HG02678 (cell line): ENCODE measurements at regions not wholly inside any gene's neighbourhood (a gene's known extent, or its start where the extent isn't known, plus 50 kb on each side); places are given as distances from the start of the nearest gene placed in this dataset.

Experiments used
- ATAC-seq: cut with Tn5 transposase; IDR thresholded peaks from one replicate; pipeline ENCODE4 v1.9.1; 2021; ENCODE audit warnings: mild to moderate bottlenecking, moderate library complexity; ENCODE audit not compliant: unreplicated experiment

- no peak for ATAC-seq
Observed at GRCh38 chr12:18965203-18965602, 164.3 kb upstream of the PLEKHA5 start.

DNA sequence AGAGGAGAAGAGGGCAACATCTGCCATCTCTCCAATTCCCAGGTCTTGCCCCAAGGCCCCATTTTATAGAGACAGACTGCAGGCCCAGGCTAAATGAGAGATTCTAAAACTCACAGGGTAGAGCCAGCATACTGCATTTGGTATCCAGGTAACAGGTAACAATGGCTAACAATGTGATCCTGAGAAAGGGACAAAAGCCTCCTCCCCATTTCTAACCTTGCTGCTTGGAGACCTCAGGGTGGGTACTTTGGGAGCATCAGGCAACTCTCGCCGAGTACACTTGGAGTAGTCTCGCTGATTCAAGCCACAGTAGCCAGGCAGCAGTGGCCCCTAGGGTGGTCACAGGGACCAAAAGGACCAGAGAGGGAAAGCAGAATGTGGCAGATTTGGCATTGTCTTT is 162.6 kb upstream of the PLEKHA5 start:
- no peak for ATAC-seq

GRCh38 chr12:18967814-18968213 is 161.7 kb upstream of the PLEKHA5 start:
- no peak for ATAC-seq

DNA sequence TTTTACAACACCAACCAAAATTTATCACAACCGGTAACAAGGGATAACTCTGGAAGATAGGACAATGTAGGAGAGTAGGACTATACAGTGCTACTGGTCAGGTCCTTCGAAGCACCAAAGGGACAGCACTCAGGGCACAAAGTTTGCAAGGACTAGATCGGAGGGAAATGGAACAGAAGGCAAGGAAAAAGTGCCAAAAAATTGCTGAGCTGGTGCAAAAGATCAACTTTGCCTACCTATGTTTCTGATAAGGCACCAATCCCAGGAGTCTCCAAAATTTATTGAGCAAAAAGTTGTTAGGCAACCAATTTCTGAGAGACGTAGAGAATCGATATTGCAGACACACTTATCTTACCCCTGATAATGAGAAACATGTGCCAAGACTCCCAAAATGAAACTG is 160.0 kb upstream of the PLEKHA5 start:
- no peak for ATAC-seq

DNA sequence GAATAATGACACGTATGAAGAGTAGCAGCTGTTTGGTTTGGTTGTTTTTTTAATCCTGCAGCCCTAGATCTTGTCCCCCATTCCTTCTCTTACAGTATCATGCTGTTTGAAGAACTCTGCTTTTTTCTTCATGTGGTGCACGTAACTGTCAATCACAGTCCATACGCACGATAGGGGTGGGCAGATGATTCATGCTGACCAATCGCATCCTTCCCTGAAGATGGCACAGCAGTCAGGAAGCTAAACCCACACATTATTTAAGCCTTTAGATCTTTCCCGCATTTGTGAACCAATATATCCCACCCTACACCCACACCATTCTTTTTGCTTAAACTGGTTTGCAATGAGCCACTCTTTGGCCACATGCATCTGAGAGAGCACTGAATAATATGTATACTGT is 158.9 kb upstream of the PLEKHA5 start:
- ATAC-seq, result no peak

GRCh38 chr12:18971932-18972331 is 157.6 kb upstream of the PLEKHA5 start:
- no peak for ATAC-seq

DNA sequence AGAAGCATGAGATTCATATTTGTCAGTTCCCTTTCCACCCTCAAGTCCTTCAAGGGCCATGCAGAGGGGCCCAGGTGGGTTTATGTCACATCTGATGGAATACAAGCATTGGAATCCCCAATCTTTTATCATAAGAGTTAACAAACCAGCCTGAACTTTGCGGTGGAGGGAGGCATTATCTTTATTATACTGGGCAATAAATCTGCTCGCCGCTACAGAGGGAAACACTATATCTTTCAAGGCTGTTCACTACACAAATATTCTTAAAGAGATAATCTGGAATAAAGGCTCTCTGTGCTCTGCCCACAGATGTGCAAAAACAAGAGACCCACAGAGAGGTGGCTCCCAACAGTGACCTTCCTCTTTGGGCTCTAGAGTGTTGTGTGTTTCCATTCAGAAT is 153.6 kb upstream of the PLEKHA5 start:
- no peak for ATAC-seq

GRCh38 chr12:18979401-18980126 is 150.0 kb upstream of the PLEKHA5 start:
- no peak for ATAC-seq

GRCh38 chr12:18981732-18982131 is 147.8 kb upstream of the PLEKHA5 start:
- peak; percentile 42 for ATAC-seq

GRCh38 chr12:18982226-18982949 is 147.1 kb upstream of the PLEKHA5 start:
- peak; percentile 77 for ATAC-seq

GRCh38 chr12:18983854-18984253 is 145.7 kb upstream of the PLEKHA5 start:
- ATAC-seq, result no peak

GRCh38 chr12:18990856-18991255 is 138.7 kb upstream of the PLEKHA5 start:
- ATAC-seq, result no peak

DNA sequence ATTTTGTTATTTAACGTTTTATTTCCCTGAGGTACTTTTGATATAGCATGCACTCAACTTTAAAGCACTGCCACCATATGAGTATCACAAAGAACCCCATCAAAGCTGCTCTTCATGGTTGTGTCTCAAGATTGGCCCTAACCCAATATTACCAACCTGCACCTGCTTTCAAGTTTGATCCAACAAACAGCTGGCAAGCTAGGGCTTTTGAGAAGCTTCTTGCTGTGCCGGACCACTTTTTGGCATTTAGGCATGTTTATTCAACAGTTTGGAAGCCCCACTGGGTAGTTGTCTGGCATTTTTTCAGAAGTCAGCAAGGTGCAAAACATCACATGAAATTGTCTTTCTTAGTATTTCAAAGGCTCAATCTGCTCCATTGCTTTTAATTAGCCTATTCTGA is 137.2 kb upstream of the PLEKHA5 start:
- no peak for ATAC-seq

DNA sequence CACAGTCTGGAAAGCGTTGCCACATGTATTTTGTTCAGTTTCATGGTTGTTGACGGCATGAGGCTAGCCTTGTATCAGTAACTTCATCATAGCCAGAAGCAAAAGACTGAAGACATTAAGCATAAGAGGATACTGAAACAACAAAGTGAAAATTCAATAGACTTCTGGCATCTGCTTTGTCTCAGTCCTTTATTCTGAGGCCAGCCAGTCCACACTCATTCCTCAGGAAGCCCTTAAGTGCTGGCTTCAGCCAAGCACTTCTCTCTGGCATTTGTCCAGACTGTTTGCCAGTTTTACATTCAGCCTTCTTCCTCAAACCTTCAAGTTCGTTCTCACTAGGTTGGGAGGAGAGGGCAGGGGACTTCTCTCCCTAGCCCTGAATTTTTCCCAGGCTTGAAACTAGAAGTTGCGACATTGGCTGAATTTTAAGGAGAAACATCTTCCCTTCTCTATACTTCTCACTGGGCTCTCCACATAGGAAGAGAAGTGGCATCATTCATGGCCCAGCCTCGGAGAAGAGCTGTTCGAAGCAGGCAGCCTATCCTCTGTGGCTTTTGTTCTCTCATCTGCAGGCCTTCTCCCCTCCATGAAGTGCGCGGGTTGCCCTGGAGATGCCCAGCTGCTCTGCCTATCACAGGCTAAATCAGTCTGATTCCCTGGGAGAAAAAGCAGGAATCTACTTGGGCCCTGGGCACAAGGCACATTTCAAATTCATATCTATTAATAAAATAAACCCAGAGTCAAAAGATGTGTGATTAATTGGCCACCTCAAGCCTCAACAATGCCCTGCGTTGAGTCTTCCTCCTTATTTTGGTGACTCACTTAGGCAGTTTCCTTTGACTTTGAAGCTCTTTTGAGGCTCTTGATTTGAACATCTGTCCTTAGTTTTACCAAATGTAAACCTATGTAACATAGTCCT is 130.9 kb upstream of the PLEKHA5 start:
- ATAC-seq, result no peak

- ATAC-seq, result no peak
Observed at GRCh38 chr12:19000836-19001235, 128.7 kb upstream of the PLEKHA5 start.

DNA sequence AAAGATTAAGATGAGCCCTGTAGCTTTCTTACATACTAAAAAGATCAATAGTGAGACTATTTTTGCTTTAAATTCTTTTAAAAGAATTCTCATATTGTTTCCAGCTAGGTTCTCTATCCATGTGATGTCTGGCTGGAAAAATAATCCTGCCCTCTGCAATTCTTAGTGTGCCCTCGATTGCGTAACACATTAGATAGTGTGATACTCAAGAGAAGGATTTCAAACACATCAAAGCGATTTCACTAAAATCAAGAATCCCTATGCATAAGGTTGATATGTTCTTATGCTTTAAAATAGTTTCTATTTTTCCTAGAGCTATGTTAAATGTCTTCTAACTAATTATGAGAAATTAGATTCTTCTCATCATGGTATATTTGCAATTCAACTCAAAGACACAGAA is 127.3 kb upstream of the PLEKHA5 start:
- no peak for ATAC-seq

- no peak for ATAC-seq
Observed at GRCh38 chr12:19003141-19003540, 126.4 kb upstream of the PLEKHA5 start.

DNA sequence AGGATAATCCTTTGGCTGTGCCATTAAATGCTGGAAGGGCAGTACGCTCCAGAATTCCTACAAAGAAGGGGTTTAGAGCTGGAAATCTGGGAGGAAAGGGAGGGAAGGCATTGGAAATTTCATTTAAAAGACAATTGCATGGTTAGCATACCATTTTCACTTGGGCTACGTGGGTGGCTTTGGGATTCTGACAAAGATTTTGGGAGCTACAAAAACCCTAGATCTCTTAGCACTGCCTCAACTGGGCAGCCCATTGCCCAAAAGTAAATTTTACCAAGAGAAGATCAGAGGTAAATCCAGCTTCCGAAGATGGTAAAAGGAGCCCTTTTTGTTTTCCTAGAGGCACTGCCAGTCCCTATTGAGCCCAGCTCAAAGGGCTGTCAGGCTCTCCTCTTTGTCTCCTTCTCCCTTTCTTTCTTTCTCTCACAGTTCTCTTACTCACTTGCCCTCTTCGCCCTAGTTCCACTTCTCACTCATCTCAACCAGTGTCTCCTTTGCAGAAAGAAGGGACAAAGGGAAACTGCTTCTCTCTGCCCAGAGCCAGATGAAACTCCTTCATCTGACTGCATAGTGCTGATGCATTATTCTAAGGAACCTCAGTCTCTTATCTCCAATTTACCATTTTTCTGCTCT is 125.4 kb upstream of the PLEKHA5 start:
- no peak for ATAC-seq

GRCh38 chr12:19005257-19005801 is 124.2 kb upstream of the PLEKHA5 start:
- ATAC-seq, result no peak

GRCh38 chr12:19006626-19007137 is 122.9 kb upstream of the PLEKHA5 start:
- ATAC-seq, result no peak

DNA sequence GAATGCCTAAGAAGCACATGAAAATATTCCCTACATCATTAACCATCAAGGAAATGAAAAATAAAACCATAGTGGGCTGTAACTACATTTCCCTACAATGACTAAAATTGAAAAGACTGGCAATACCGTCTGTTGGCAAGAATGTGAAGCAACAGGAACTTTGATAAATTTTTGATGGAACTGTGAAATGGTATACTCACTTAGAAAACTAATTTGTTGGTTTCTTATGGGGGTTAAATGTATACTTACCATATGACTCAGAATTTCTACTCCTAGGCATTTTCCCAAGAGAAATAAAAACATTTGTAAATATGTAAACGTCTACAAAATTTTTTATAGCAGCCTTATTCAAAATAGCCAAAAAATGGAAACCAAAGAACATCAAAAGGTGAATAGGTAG is 121.4 kb upstream of the PLEKHA5 start:
- no peak for ATAC-seq
